IMR-90 (cell line): ENCODE measurements at regions not wholly inside any gene's neighbourhood (a gene's known extent, or its start where the extent isn't known, plus 50 kb on each side); places are given as distances from the start of the nearest gene placed in this dataset.

Experiments used
- CTCF ChIP-seq: conservative IDR thresholded peaks from 2 replicates; pipeline ENCODE4 v1.5.1; 2012; ENCODE audit warnings: mild to moderate bottlenecking, low read depth, low read length, improper control_type of control experiment
- FOS ChIP-seq: fragments of 150-350 bp; IDR thresholded peaks from 2 replicates; pipeline ENCODE4 v1.6.1; 2016; ENCODE audit warnings: low read depth, low read length
- MAFK ChIP-seq: IDR thresholded peaks from 2 replicates; pipeline ENCODE4 v1.6.1; 2012; ENCODE audit warnings: low read depth, low read length, improper control_type of control experiment
- POLR2A ChIP-seq: IDR thresholded peaks from 2 replicates; pipeline ENCODE4 v1.6.1; 2012; ENCODE audit warnings: mild to moderate bottlenecking, low read depth, low read length

- TF ChIP-seq POLR2A (no peak), FOS (no peak), MAFK (no peak), CTCF (no peak)
These were observed 70.2 kb downstream of the CDCA7 start for GRCh38 chr2:173424886-173425285.
